ENCODE measurements at regions not wholly inside any gene's neighbourhood (a gene's known extent, or its start where the extent isn't known, plus 50 kb on each side); places are given as distances from the start of the nearest gene placed in this dataset.
"Not testable (repeated sequence)": the region's sequence is repeated elsewhere in the genome, so short reads cannot be mapped to it uniquely, and the experiment has no call there.

- DNase-seq (ENCODE audit: low read depth), result peak; percentile 10
Measured at GRCh38 chr1:187038784-187039183, 210.0 kb downstream of the PLA2G4A start.

DNA sequence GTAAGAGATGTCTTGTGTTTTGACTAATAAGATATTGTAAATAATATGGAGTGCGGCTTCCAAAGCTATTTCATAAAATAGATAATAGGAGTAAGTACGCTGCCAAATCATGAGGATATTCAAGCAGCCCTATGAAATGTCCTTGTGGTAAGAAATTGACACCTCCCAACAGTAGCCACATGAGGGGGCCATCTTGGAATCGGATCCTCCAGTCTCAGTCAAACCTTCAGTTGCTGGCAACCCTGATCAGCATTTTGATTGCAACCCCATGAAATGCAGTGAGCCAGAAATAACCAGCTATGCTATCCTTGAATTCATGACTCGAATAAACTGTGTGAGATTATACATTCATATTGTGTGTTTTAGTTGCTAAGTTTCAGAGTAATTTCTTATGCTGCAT is 212.4 kb downstream of the PLA2G4A start:
- no peak for DNase-seq (ENCODE audit: low read depth)

- no peak for DNase-seq (ENCODE audit: low read depth)
Measured at GRCh38 chr1:187042538-187042937, 213.8 kb downstream of the PLA2G4A start.

GRCh38 chr1:187043433-187043832 is 214.7 kb downstream of the PLA2G4A start:
- DNase-seq (ENCODE audit: low read depth), result not testable (repeated sequence)

DNA sequence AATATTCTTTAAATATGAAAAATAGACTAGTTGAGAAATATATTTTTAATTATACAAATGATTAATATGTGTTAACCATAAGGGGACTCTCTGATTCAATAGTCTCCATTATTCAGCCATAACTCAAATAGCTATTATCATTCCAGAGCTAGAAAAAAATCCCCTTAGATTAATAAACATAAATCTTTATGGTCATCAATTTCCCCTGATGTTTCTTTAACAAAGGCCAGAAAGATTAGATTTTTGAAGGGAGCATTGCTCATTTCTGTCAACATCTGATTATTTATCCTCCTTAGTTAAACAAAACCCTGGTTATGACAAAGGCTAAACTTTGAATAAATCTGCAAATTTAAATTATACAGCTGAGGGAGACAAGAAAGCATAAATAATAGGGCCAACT is 215.7 kb downstream of the PLA2G4A start:
- no peak for DNase-seq (ENCODE audit: low read depth)

- DNase-seq (ENCODE audit: low read depth), result no peak
Measured at GRCh38 chr1:187045371-187045770, 216.6 kb downstream of the PLA2G4A start.

DNA sequence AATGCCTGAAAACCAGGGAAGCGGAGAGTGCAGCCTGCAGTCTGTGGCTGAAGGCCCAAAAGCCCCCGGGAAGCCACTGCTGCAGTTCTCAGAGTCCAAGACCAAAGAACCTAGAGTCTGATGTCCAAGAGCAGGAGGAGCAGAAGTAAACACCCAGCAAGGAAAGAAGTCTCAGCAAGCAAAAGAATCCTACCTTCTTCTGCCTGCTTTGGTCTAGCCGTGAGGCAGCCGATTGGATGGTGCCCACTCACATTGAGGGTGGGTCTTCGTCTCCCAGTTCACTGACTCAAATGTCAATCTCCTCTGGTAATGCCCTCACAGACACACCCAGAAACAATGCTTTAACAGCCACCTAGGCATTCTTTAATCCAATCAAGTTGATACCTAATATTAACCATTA is 217.5 kb downstream of the PLA2G4A start:
- DNase-seq (ENCODE audit: low read depth), result no peak

DNA sequence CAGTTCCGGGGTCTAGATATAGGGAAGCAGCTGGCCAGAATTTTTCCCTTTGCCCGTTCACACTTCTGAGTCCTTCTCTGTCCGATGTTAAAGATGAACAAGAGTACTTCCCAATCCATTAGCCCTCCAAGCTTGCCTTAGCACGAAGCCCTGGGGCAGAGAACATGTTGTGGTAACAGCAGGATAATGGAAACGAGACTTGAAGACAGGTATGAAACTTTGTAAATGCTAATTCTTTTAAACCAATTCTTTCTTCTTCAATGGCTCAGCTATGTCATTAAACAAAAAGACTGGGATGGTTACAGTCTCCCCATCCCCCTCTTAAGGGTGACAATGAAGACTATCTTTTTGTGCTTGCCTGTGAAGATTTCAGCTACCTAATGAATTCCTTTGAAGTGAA is 218.5 kb downstream of the PLA2G4A start:
- DNase-seq (ENCODE audit: low read depth), result no peak

- peak; percentile 35 for DNase-seq (ENCODE audit: low read depth)
Measured at GRCh38 chr1:187051618-187052232, 223.0 kb downstream of the PLA2G4A start.

DNA sequence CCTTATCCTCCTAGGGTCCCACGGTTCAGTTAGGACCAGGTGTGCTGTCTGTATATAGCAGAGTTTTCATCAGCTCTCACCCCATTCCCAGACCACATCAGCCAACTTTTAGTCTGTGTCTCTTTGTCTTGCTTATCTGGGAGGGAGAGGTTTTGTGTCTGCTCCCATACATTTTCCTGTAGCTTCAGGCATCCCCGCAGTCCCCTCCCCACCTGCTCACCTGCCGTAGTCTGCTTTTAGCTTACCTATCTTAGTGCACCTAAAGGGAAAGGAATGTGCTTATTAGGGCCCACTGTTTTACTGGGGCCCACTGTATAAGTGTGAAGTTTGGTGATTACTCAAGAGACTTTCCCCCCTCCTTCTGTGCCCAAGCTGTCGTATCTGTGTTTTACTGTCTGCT is 225.1 kb downstream of the PLA2G4A start:
- DNase-seq (ENCODE audit: low read depth), result no peak

DNA sequence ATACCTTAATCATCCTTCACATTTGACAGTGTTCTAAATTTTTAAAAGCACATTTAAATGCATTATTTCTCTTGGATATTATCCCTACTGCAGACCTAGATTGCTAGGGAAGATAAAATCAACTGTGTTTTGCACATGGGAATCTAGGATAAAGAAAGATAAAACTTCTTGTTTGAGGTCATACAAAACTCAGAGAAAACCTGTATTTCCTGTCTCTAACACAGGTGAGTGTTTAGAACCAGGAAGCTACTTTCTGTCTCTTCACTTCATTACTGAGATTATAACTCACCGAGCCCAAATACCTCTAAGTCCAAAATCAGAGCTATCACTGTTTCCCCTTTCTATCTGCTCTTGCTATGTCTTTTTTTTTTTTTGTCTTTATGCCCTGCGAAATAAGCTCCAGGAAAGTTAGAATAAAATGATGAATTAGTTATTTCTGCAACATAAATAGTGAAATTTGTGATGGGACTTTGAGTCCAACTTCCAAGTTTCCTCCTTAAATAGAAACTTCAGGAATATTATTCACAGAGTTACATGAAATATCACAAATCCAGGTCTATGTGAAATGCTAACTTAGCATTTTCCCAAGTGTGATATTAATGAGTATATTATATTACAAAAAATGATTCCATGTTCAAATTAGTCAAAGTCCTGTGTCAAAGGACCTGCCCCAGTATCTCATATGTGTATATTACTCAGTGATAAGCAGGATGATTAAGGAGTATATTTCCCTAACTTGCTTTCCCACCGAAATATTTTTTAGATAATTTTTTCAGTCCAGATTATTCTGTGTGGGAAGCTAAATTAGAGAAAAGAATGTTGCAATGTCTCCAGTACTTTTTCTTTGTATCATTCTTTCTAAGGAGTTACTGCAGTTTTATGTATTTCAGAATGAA is 226.4 kb downstream of the PLA2G4A start:
- no peak for DNase-seq (ENCODE audit: low read depth)

DNA sequence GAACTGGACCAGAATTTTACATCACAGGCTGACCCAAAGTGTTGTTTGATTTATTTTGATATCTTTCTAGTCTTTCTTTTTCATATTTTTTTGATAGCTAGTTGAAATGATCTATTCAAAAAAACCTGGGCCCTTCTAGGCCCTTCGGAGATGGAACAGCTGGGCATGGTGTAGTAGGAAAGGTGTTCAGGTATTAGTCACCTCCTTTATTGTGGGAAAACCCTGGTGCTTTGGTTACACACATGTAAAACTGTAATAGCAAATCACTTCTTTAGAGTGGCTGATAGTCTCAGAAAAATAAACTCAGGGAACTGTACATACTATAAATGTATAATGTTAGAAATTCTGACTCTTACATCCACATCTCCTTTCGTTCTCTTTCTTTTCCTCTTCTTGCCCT is 234.5 kb downstream of the PLA2G4A start:
- no peak for DNase-seq (ENCODE audit: low read depth)

GRCh38 chr1:187067160-187067559 is 238.4 kb downstream of the PLA2G4A start:
- DNase-seq (ENCODE audit: low read depth), result no peak

- DNase-seq (ENCODE audit: low read depth), result peak; percentile 58
Measured at GRCh38 chr1:187070076-187070475, 241.3 kb downstream of the PLA2G4A start.

DNA sequence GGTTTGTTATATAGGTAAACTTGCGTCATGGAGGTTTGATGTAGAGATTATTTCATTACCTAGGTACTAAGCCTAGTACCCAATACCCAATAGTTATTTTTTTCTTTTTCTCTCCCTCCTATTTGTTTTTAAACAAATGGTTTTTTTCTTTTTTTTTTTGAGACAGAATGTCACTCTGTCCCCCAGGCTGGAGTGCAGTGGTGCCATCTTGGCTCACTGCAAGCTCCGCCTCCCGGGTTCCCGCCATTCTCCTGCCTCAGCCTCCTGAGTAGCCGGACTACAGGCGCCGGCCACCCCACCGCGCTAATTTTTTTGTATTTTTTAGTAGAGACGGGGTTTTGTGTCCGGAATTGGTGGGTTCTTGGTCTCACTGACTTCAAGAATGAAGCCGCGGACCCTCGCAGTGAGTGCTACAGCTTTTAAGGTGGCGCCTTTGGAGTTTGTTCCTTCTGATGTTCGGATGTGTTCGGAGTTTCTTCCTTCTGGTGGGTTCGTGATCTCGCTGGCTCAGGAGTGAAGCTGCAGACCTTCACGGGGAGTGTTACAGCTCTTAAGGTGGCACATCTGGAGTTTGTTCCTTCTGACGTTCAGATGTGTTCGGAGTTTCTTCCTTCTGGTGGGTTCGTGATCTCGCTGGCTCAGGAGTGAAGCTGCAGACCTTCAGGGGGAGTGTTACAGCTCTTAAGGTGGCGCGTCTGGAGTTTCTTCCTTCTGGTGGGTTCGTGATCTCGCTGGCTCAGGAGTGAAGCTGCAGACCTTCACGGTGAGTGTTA is 243.7 kb downstream of the PLA2G4A start:
- DNase-seq (ENCODE audit: low read depth), result not testable (repeated sequence)

- not testable (repeated sequence) for DNase-seq (ENCODE audit: low read depth)
Measured at GRCh38 chr1:187073035-187073560, 244.3 kb downstream of the PLA2G4A start.

DNA sequence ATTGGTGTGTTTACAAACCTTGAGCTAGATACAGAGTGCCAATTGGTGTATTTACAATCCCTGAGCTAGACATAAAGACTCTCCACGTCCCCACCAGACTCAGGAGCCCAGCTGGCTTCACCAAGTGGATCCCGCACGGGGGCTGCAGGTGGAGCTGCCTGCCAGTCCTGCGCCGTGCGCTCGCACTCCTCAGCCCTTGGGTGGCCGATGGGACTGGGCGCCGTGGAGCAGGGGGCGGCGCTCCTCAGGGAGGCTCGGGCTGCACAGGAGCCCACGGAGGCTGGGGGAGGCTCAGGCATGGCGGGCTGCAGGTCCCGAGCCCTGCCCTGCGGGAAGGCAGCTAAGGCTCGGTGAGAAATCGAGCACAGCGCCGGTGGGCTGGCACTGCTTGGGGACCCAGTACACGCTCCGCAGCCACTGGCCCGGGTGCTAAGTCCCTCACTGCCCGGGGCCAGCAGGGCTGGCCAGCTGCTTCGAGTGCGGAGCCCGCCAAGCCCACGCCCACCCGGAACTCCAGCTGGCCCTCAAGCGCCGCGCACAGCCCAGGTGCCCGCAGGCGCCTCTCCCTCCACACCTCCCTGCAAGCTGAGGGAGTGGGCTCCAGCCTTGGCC is 245.0 kb downstream of the PLA2G4A start:
- DNase-seq (ENCODE audit: low read depth), result not testable (repeated sequence)

- DNase-seq (ENCODE audit: low read depth), result no peak
Measured at GRCh38 chr1:187074445-187075048, 245.8 kb downstream of the PLA2G4A start.

DNA sequence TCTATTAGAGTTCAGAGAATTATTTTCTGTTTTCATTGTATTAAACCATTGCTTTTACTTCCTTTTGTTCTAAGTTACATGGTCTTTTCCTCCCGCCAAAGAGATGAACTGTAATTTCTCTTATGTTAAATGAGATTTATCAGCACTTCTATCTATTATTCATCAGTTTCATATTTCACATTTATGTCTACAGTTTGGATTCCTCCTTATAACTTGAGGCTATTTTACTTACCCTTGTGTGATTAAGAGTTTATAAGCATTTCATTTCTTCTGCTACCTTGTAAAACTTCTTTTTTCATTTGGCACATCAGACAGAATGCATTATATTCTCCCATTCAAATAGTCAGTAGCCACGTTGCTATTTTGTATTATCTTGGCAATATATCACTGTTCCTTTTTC is 248.2 kb downstream of the PLA2G4A start:
- DNase-seq (ENCODE audit: low read depth), result no peak

- no peak for DNase-seq (ENCODE audit: low read depth)
Measured at GRCh38 chr1:187078321-187078720, 249.6 kb downstream of the PLA2G4A start.

- no peak for DNase-seq (ENCODE audit: low read depth)
Measured at GRCh38 chr1:187078916-187079315, 250.2 kb downstream of the PLA2G4A start.

- no peak for DNase-seq (ENCODE audit: low read depth)
Measured at GRCh38 chr1:187079330-187079729, 250.6 kb downstream of the PLA2G4A start.

Data from HS-5 (cell line).